Gastrocnemius medialis (tissue), 4 donors: ENCODE measurements at regions not wholly inside any gene's neighbourhood (a gene's known extent, or its start where the extent isn't known, plus 50 kb on each side); places are given as distances from the start of the nearest gene placed in this dataset.
A peak's percentile ranks its signal among the peaks of the same experiment; 100 is the strongest.

ENCODE experiments used
- ATAC-seq, 2 donors: fragments of 150-250 bp; one replicate each; pipeline ENCODE4 v1.9.1; 2016
- DNase-seq, 2 donors: peaks; one replicate each; pipeline ENCODE4 v3.0.0-alpha.2; 2019
- H3K27ac ChIP-seq, 4 donors: fragments of 200-600 bp; sonication (generic); 1 replicate in 1 of 4; 2 replicates in 3 of 4; pipeline ENCODE4 v1.5.1; 2016 to 2018; ENCODE audit warnings: mild to moderate bottlenecking in 2 of 4, moderate library complexity in 1 of 4
- H3K27me3 ChIP-seq, 3 donors: fragments of 200-600 bp; sonication (generic) in 2 of 3; 1 replicate in 1 of 3; 2 replicates in 2 of 3; pipeline versions ENCODE4 v1.5.1 to v1.6.0; 2016 to 2019; ENCODE audit warnings: mild to moderate bottlenecking in 1 of 3, moderate library complexity in 1 of 3
- H3K36me3 ChIP-seq, 2 donors: fragments of 200-600 bp; sonication (generic) in 1 of 2; one replicate each; pipeline ENCODE4 v1.5.1; 2017 to 2018
- H3K4me1 ChIP-seq, 2 donors: fragments of 200-600 bp; sonication (generic) in 1 of 2; one replicate each; pipeline ENCODE4 v1.5.1; 2016 to 2017; ENCODE audit warnings: mild to moderate bottlenecking in 2 of 2
- H3K4me3 ChIP-seq, 4 donors: fragments of 200-600 bp; sonication (generic) in 3 of 4; 1 replicate in 1 of 4; 2 replicates in 3 of 4; pipeline ENCODE4 v1.5.1; 2016 to 2019; ENCODE audit warnings: mild to moderate bottlenecking in 2 of 4
- H3K9me3 ChIP-seq, 3 donors: fragments of 200-600 bp; sonication (generic) in 2 of 3; 1 replicate in 1 of 3; 2 replicates in 2 of 3; pipeline ENCODE4 v1.5.1; 2016 to 2019
- CTCF ChIP-seq, 5 experiments: fragments of 450-650 bp in 3 of 5; fragments of 200-600 bp in 2 of 5; sonication (generic) in 2 of 5; IDR thresholded peaks in 4 of 5; conservative IDR thresholded peaks in 1 of 5; 1 replicate in 4 of 5; 2 replicates in 1 of 5; pipeline ENCODE4 v1.5.1; 2016 to 2019; ENCODE audit warnings: antibody characterized with exemption in 5 of 5, mild to moderate bottlenecking in 3 of 5, moderate library complexity in 3 of 5
- POLR2A ChIP-seq, 2 donors: fragments of 450-650 bp; IDR thresholded peaks; one replicate each; pipeline ENCODE4 v1.6.1; 2017; ENCODE audit warnings: antibody characterized with exemption in 2 of 2, mild to moderate bottlenecking in 2 of 2, moderate library complexity in 2 of 2
- in situ Hi-C, 4 donors: fragments of 200-750 bp; cut with MboI; loops; one replicate each; pipeline versions ENCODE4 v1.15.0 to v1.8.0; 2017; ENCODE audit warnings: low sequenced_read_pairs in 4 of 4
- intact Hi-C: fragments of 100-400 bp; cut with DNase I; formaldehyde crosslinking; loops from one replicate; pipeline ENCODE4 v1.15.1; 2023; ENCODE audit warnings: low total_unique reads

DNA sequence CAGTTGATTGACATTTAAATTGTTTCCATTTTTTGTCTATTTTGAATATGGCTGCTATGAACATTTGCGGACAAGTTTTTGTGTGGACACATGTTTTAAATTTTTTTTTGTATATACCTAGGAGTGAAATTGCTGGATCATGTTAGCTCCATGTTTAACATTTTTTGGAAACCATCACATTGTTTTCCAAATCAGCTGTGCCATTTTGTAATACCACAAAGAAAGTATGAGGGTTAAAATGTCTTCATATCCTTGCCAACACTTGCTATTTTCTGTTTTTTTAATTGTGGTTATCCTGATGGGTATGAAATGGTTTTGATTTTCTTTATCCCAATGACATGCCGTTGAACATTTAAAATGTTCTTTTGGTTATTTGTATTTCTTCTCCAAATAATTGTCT, 52.1 kb downstream of the CARTPT start:
- Histone ChIP-seq H3K4me3 (no peak overlapping the region), H3K27ac (no peak overlapping the region), H3K36me3 (no peaks in the 10 kb centered on the region), H3K27me3 (no peaks in the 10 kb centered on the region), H3K9me3 (no peaks in the 10 kb centered on the region), H3K4me1 (peaks cover 4 to 6% of the 10 kb centered on the region in 2 donors)
- no peak for TF ChIP-seq POLR2A (IDR thresholded peaks at IDR 0.05)
- TF ChIP-seq CTCF (IDR thresholded peaks at IDR 0.05 in 4 of 5, conservative IDR thresholded peaks at IDR 0.05 in 1 of 5) = no peak
- in situ Hi-C loops (loop anchor here in 1 of 4 donors (25.0 kb wide), 1 partner anchor 309 kb away; the partner anchor contains the start of gene BDP1), intact Hi-C loops (no loop called here)
- DNase-seq (no peak), ATAC-seq (no peak)

DNA sequence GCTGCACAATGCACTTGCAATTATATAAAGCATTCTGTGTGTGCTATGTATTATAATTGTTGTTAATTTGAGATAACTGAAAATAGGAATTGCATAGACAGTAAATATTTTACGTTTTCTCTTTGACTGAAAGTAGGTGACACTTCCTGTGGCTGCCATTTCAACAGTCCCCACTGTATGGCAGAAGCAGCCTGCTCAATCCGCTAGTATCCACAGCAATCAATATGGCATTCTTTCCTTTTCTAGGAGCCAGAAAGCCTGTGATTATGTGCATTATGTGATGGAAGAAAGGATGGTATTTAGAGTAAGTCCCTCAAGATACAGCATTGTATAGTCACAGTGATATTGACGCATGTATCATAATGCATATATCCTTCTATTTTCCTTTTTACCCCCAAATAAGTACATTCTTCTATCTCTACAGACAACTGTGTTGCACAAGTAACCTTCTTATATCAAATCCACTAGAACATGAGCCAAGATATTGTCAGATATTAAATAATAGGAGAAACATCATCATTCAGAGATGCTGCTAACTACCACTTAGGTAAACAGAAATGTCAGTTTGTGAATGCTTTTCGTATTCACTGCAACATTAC, 59.7 kb downstream of the CARTPT start:
- in situ Hi-C loops = loop anchor here in 1 of 4 donors (25.0 kb wide), 1 partner anchor 534 kb away; the partner anchor contains the start of genes MRPS27 and PTCD2
- no peak for TF ChIP-seq POLR2A (IDR thresholded peaks at IDR 0.05)
- TF ChIP-seq CTCF (IDR thresholded peaks at IDR 0.05 in 4 of 5, conservative IDR thresholded peaks at IDR 0.05 in 1 of 5) = peak in 1 of 5 experiments; percentile 24
- intact Hi-C loops = no loop called here
- DNase-seq (no peak), ATAC-seq (no peak)
- Histone ChIP-seq H3K36me3 (no peaks in the 10 kb centered on the region), H3K4me1 (peaks cover 0 to 8% of the 10 kb centered on the region in 2 donors), H3K4me3 (no peak overlapping the region), H3K27me3 (no peaks in the 10 kb centered on the region), H3K27ac (no peak overlapping the region), H3K9me3 (no peaks in the 10 kb centered on the region)

DNA sequence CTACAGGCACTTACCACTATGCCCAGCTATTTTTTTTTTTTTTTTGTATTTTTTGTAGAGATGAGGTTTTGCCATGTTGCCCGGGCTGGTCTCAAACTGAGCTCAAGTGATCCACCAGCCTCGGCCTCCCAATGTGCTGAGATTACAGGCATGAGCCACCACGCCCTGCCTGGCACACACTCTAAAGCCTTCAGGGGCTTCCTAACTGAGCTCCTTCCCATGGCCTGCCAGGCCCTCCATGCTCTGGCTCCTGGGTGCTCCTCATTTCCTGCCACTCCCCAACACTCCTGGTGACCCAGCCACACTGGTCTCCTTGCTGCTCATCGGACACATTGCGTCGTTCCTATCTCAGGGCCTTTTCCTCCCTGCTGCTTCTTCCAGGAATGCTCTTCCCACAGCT, 61.5 kb downstream of the CARTPT start:
- TF ChIP-seq POLR2A (IDR thresholded peaks at IDR 0.05) = no peak
- TF ChIP-seq CTCF (IDR thresholded peaks at IDR 0.05 in 4 of 5, conservative IDR thresholded peaks at IDR 0.05 in 1 of 5) = no peak
- H3K36me3 ChIP-seq = no peaks in the 10 kb centered on the region

GRCh38 chr5:71782393-71782770, 63.3 kb downstream of the CARTPT start:
- Histone ChIP-seq H3K9me3 (no peaks in the 10 kb centered on the region), H3K4me1 (peaks cover 0 to 8% of the 10 kb centered on the region in 2 donors), H3K27me3 (no peaks in the 10 kb centered on the region), H3K36me3 (no peaks in the 10 kb centered on the region), H3K27ac (no peak overlapping the region), H3K4me3 (no peak overlapping the region)
- no peak for DNase-seq
- TF ChIP-seq CTCF (IDR thresholded peaks at IDR 0.05 in 4 of 5, conservative IDR thresholded peaks at IDR 0.05 in 1 of 5) (no peak), POLR2A (IDR thresholded peaks at IDR 0.05) (no peak)
- in situ Hi-C loops (loop anchor here (5.0 to 25.0 kb wide), 4 partner anchors 522 to 535 kb away; partner anchors contain the start of genes MRPS27 (in 1 of the 4) and PTCD2 (in 1 of the 4)), intact Hi-C loops (no loop called here)
- ATAC-seq = no peak

More for the DNA sequence above, 61.5 kb downstream of the CARTPT start:
- ATAC-seq (no peak), DNase-seq (no peak)
- H3K4me3 ChIP-seq = no peak overlapping the region
- H3K4me1 ChIP-seq = peaks cover 0 to 8% of the 10 kb centered on the region in 2 donors
- in situ Hi-C loops = loop anchor here (5.0 to 25.0 kb wide), 4 partner anchors 524 to 537 kb away; partner anchors contain the start of genes MRPS27 (in 1 of the 4) and PTCD2 (in 1 of the 4)
- no peaks in the 10 kb centered on the region for H3K9me3 ChIP-seq
- intact Hi-C loops = no loop called here
- H3K27ac ChIP-seq = no peak overlapping the region
- H3K27me3 ChIP-seq = no peaks in the 10 kb centered on the region
